GM23338 (cell line): ENCODE measurements at regions not wholly inside any gene's neighbourhood (a gene's known extent, or its start where the extent isn't known, plus 50 kb on each side); places are given as distances from the start of the nearest gene placed in this dataset.

Source experiments
- ATAC-seq: fragments of 200-7000 bp; cut with Tn5 transposase; 3 replicates; pipeline ENCODE4 v1.9.1; 2020
- DNase-seq: peaks from one replicate; pipeline ENCODE4 v3.0.0-alpha.2; 2015; ENCODE audit warnings: low spot score
- H2AFZ ChIP-seq: fragments of 200-600 bp; sonication (generic); 2 replicates; pipeline ENCODE4 v1.8.0; 2016; ENCODE audit warnings: antibody characterized with exemption, mild to moderate bottlenecking, moderate library complexity
- H3F3A ChIP-seq: fragments of 200-600 bp; sonication (generic); replicated peaks from 2 replicates; pipeline ENCODE4 v1.8.0; 2017; ENCODE audit warnings: antibody characterized with exemption, mixed run types, low read depth
- H3K27ac ChIP-seq: fragments of 200-600 bp; sonication (generic); 2 replicates; pipeline ENCODE4 v1.6.1; 2016; ENCODE audit warnings: low read depth
- H3K27me3 ChIP-seq: fragments of 200-600 bp; sonication (generic); 2 replicates; pipeline ENCODE4 v1.8.0; 2016; ENCODE audit warnings: mild to moderate bottlenecking, mixed run types, moderate library complexity; ENCODE audit not compliant: insufficient read depth
- H3K36me3 ChIP-seq: fragments of 200-600 bp; sonication (generic); 2 replicates; pipeline ENCODE4 v1.8.0; 2016; ENCODE audit warnings: mild to moderate bottlenecking; ENCODE audit not compliant: insufficient read depth
- H3K4me1 ChIP-seq: fragments of 200-600 bp; sonication (generic); 2 replicates; pipeline ENCODE4 v1.8.0; 2016; ENCODE audit warnings: mild to moderate bottlenecking, moderate library complexity; ENCODE audit not compliant: insufficient read depth
- H3K4me2 ChIP-seq: fragments of 200-600 bp; sonication (generic); 2 replicates; pipeline ENCODE4 v1.7.1; 2017; ENCODE audit warnings: mixed run types
- H3K4me3 ChIP-seq: fragments of 200-600 bp; sonication (generic); 2 replicates; pipeline ENCODE4 v1.6.1; 2016; ENCODE audit warnings: mixed run types
- H3K79me2 ChIP-seq: fragments of 200-600 bp; sonication (generic); replicated peaks from 2 replicates; pipeline ENCODE4 v1.8.0; 2017; ENCODE audit warnings: mild to moderate bottlenecking; ENCODE audit not compliant: insufficient read depth
- H3K9me2 ChIP-seq: fragments of 200-600 bp; sonication (generic); 2 replicates; pipeline ENCODE4 v1.8.0; 2017; ENCODE audit not compliant: insufficient read depth
- H4K20me1 ChIP-seq: fragments of 200-600 bp; sonication (generic); replicated peaks from 2 replicates; pipeline ENCODE4 v1.8.0; 2017; ENCODE audit warnings: mild to moderate bottlenecking; ENCODE audit not compliant: insufficient read depth
- H3K27ac Mint-ChIP-seq: 2 replicates; pipeline ENCODE4 v1.8.0; 2020; ENCODE audit warnings: inconsistent platforms, mild to moderate bottlenecking, moderate library complexity, mixed read lengths
- H3K27me3 Mint-ChIP-seq: 3 replicates; pipeline ENCODE4 v1.8.0; 2022; ENCODE audit warnings: low read depth, mild to moderate bottlenecking, moderate library complexity, mixed read lengths, inconsistent platforms; ENCODE audit not compliant: insufficient read depth, poor library complexity
- H3K36me3 Mint-ChIP-seq: 3 replicates; pipeline ENCODE4 v1.8.0; 2021; ENCODE audit warnings: low read depth, mild to moderate bottlenecking, inconsistent platforms, moderate library complexity, mixed read lengths
- H3K4me1 Mint-ChIP-seq: 3 replicates; pipeline ENCODE4 v1.8.0; 2020; ENCODE audit warnings: mild to moderate bottlenecking, inconsistent platforms, mixed read lengths
- H3K4me3 Mint-ChIP-seq: 3 replicates; pipeline ENCODE4 v1.8.0; 2021; ENCODE audit warnings: moderate library complexity, mild to moderate bottlenecking, inconsistent platforms, mixed read lengths
- H3K9me3 Mint-ChIP-seq: 3 replicates; pipeline ENCODE4 v1.8.0; 2020; ENCODE audit warnings: moderate library complexity, mild to moderate bottlenecking, inconsistent platforms, mixed read lengths
- CREB1 ChIP-seq: fragments of 250-450 bp; sonication (Bioruptor Pico); IDR thresholded peaks from 2 replicates; pipeline ENCODE4 v1.5.0; 2020; ENCODE audit warnings: low read depth, mild to moderate bottlenecking, moderate library complexity
- CTCF ChIP-seq, 2 experiments: fragments of 200-600 bp in 1 of 2; sonication (generic) in 1 of 2; conservative IDR thresholded peaks; 2 replicates each; pipeline versions ENCODE4 v1.5.1 to v1.6.1; 2016 to 2017; ENCODE audit warnings: antibody characterized with exemption in 2 of 2, low read depth in 2 of 2, mild to moderate bottlenecking in 2 of 2, moderate library complexity in 1 of 2
- ETS1 ChIP-seq: IDR thresholded peaks from 2 replicates; pipeline ENCODE4 v1.6.1; 2016; ENCODE audit warnings: antibody characterized with exemption
- EZH2 ChIP-seq: fragments of 200-600 bp; sonication (generic); IDR thresholded peaks from one replicate; pipeline ENCODE4 v1.8.0; 2017; ENCODE audit warnings: antibody characterized with exemption, mild to moderate bottlenecking, low read depth; ENCODE audit not compliant: unreplicated experiment
- EZH2phosphoT487 ChIP-seq: fragments of 200-600 bp; sonication (generic); IDR thresholded peaks from one replicate; pipeline ENCODE4 v1.8.1; 2018; ENCODE audit warnings: antibody characterized with exemption; ENCODE audit not compliant: unreplicated experiment
- JUNB ChIP-seq: IDR thresholded peaks from one replicate; pipeline ENCODE4 v1.6.1; 2016; ENCODE audit warnings: antibody characterized with exemption; ENCODE audit not compliant: unreplicated experiment
- NANOG ChIP-seq: IDR thresholded peaks from 2 replicates; pipeline ENCODE4 v1.6.1; 2016; ENCODE audit warnings: antibody characterized with exemption, borderline replicate concordance
- POLR2AphosphoS5 ChIP-seq: IDR thresholded peaks from 2 replicates; pipeline ENCODE4 v1.6.1; 2016; ENCODE audit warnings: antibody characterized with exemption, low read depth
- REST ChIP-seq: IDR thresholded peaks from one replicate; pipeline ENCODE4 v1.6.1; 2018; ENCODE audit warnings: antibody characterized with exemption; ENCODE audit not compliant: unreplicated experiment
- STAT1 ChIP-seq: IDR thresholded peaks from one replicate; pipeline ENCODE4 v1.6.1; 2016; ENCODE audit warnings: antibody characterized with exemption; ENCODE audit not compliant: unreplicated experiment
- ZNF114 ChIP-seq: fragments of 250-450 bp; sonication (Bioruptor Pico); IDR thresholded peaks from 2 replicates; pipeline ENCODE4 v1.5.0; 2020; ENCODE audit warnings: mild to moderate bottlenecking, moderate library complexity
- ZNF331 ChIP-seq: fragments of 250-450 bp; sonication (Bioruptor Pico); IDR thresholded peaks from 2 replicates; pipeline ENCODE4 v1.5.0; 2020; ENCODE audit warnings: low read depth, mild to moderate bottlenecking, moderate library complexity
- ZNF462 ChIP-seq: fragments of 250-450 bp; sonication (Bioruptor Pico); IDR thresholded peaks from 2 replicates; pipeline ENCODE4 v1.5.0; 2020; ENCODE audit warnings: mild to moderate bottlenecking, moderate library complexity

GRCh38 chr4:136355970-136356369, 1176.3 kb downstream of the PCDH18 start:
- no peak overlapping the region for H3K27ac Mint-ChIP-seq
- H3K36me3 ChIP-seq = no peaks in the 10 kb centered on the region
- H2AFZ ChIP-seq = no peak overlapping the region
- peak; percentile 7 for DNase-seq
- H3K9me3 Mint-ChIP-seq = no peaks in the 10 kb centered on the region
- no peaks in the 10 kb centered on the region for H3K4me1 Mint-ChIP-seq
- no peak overlapping the region for H3K4me3 Mint-ChIP-seq
- no peak overlapping the region for H3K4me3 ChIP-seq
- no peak for ATAC-seq
- no peak overlapping the region for H3K4me2 ChIP-seq
- H3K9me2 ChIP-seq = no peaks in the 10 kb centered on the region
- no peaks in the 10 kb centered on the region for H3F3A ChIP-seq
- H4K20me1 ChIP-seq = no peaks in the 10 kb centered on the region
- H3K27ac ChIP-seq = no peak overlapping the region
- no peaks in the 10 kb centered on the region for H3K36me3 Mint-ChIP-seq
- H3K79me2 ChIP-seq = no peaks in the 10 kb centered on the region
- H3K4me1 ChIP-seq = no peaks in the 10 kb centered on the region
- no peaks in the 10 kb centered on the region for H3K27me3 ChIP-seq
- H3K27me3 Mint-ChIP-seq = no peaks in the 10 kb centered on the region
- TF ChIP-seq CREB1 (no peak), ZNF114 (no peak), JUNB (no peak), POLR2AphosphoS5 (no peak), CTCF (conservative IDR thresholded peaks at IDR 0.05; ENCODE audit: low read depth in 2 of 2) (no peak), ETS1 (no peak), ZNF331 (CRISPR knock-in tag) (no peak), NANOG (no peak), EZH2 (no peak), REST (no peak), STAT1 (no peak), ZNF462 (no peak), EZH2phosphoT487 (no peak)
